Activated CD8-positive, alpha-beta memory T cell treated with anti-CD3 and anti-CD28 coated beads for 24 hours (primary cell): ENCODE measurements at regions not wholly inside any gene's neighbourhood (a gene's known extent, or its start where the extent isn't known, plus 50 kb on each side); places are given as distances from the start of the nearest gene placed in this dataset.

Source experiments
- DNase-seq: peaks from one replicate; pipeline ENCODE4 v3.0.0-alpha.2; 2020

- DNase-seq: no peak
These were observed 180.3 kb upstream of the TENM3 start for GRCh38 chr4:182062936-182063335.

- DNase-seq: no peak
These were observed 179.6 kb upstream of the TENM3 start for GRCh38 chr4:182063651-182064050.

- DNase-seq: no peak
These were observed 177.9 kb upstream of the TENM3 start for GRCh38 chr4:182065255-182065654.

- DNase-seq: no peak
These were observed 177.2 kb upstream of the TENM3 start for GRCh38 chr4:182066037-182066436.

- no peak for DNase-seq
These were observed 175.4 kb upstream of the TENM3 start for GRCh38 chr4:182067828-182068227.

GRCh38 chr4:182068920-182069319 is 174.3 kb upstream of the TENM3 start:
- no peak for DNase-seq

GRCh38 chr4:182073278-182073677 is 169.9 kb upstream of the TENM3 start:
- no peak for DNase-seq

- DNase-seq: no peak
These were observed 169.1 kb upstream of the TENM3 start for GRCh38 chr4:182074139-182074538.

GRCh38 chr4:182074810-182075209 is 168.4 kb upstream of the TENM3 start:
- no peak for DNase-seq

GRCh38 chr4:182082910-182083309 is 160.3 kb upstream of the TENM3 start:
- DNase-seq: no peak

- DNase-seq: no peak
These were observed 159.4 kb upstream of the TENM3 start for GRCh38 chr4:182083671-182084410.

GRCh38 chr4:182085051-182085480 is 158.1 kb upstream of the TENM3 start:
- no peak for DNase-seq

GRCh38 chr4:182089326-182089725 is 153.9 kb upstream of the TENM3 start:
- no peak for DNase-seq

- DNase-seq: no peak
These were observed 153.0 kb upstream of the TENM3 start for GRCh38 chr4:182090186-182090585.

- no peak for DNase-seq
These were observed 152.1 kb upstream of the TENM3 start for GRCh38 chr4:182091128-182091527.

GRCh38 chr4:182093431-182093831 is 149.8 kb upstream of the TENM3 start:
- DNase-seq: no peak

GRCh38 chr4:182093935-182094334 is 149.3 kb upstream of the TENM3 start:
- no peak for DNase-seq

GRCh38 chr4:182101618-182102017 is 141.6 kb upstream of the TENM3 start:
- no peak for DNase-seq

GRCh38 chr4:182102576-182102975 is 140.6 kb upstream of the TENM3 start:
- no peak for DNase-seq

GRCh38 chr4:182103614-182104319 is 139.4 kb upstream of the TENM3 start:
- no peak for DNase-seq

- no peak for DNase-seq
These were observed 137.8 kb upstream of the TENM3 start for GRCh38 chr4:182105416-182105815.

GRCh38 chr4:182107931-182108330 is 135.3 kb upstream of the TENM3 start:
- no peak for DNase-seq

GRCh38 chr4:182111586-182111985 is 131.6 kb upstream of the TENM3 start:
- DNase-seq: no peak

- no peak for DNase-seq
These were observed 129.4 kb upstream of the TENM3 start for GRCh38 chr4:182113779-182114178.

- DNase-seq: no peak
These were observed 118.8 kb upstream of the TENM3 start for GRCh38 chr4:182124359-182124758.
